HG03175 (cell line): ENCODE measurements at regions not wholly inside any gene's neighbourhood (a gene's known extent, or its start where the extent isn't known, plus 50 kb on each side); places are given as distances from the start of the nearest gene placed in this dataset.
"Not testable (repeated sequence)": the region's sequence is repeated elsewhere in the genome, so short reads cannot be mapped to it uniquely, and the experiment has no call there.

Experiments
- ATAC-seq: cut with Tn5 transposase; IDR thresholded peaks from one replicate; pipeline ENCODE4 v1.9.1; 2021; ENCODE audit warnings: mild to moderate bottlenecking, moderate library complexity; ENCODE audit not compliant: unreplicated experiment

DNA sequence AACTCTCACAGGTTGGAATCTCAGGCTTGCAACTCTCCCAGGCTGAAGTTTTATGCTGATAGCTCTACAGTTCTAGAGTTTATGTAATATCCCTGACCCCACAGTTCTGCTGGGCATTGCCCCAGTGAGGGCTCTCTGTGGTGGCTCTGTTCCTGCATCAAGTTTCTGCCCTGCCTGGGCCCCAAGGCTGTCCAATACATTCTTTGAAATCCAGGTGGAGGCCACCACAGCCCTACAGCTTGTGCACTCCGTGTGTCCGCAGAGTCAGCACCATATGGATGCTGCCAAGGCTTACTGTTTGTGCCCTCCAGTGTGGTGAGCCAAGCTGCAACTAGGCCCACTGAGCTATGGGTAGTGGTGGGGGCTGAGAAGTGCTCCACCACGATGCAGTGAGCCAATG, 1141.2 kb upstream of the EPHA6 start:
- no peak for ATAC-seq

DNA sequence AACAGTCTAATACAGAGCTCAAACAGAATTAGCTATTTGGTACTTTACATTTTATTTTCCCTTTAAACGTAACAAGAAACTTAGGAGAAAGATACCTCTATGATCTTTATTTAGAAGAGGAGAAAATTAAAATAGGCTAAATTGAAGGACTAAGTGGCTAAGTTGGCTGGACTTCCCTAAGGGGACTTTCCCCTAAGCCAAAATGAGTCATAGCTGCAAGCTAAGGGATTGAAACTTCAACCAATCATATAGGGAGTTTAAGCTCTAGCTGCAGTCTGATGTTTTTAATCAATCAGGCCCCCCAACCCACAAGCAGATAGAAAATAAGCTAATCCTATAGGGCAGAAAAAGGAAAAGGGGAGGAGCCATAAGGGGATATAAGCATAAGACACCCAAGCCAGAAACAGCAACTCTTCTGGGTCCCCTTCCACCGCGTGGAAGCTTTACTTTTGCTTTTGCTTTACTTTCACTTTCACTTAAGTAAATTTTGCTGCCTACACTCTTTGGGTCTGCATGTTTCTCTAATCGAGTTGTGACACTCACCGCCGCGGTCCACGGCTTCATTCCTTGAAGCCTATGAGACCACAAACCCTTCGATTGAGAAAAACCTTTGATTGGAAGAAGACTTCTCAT, 1108.5 kb upstream of the EPHA6 start:
- ATAC-seq: peak; percentile 57

DNA sequence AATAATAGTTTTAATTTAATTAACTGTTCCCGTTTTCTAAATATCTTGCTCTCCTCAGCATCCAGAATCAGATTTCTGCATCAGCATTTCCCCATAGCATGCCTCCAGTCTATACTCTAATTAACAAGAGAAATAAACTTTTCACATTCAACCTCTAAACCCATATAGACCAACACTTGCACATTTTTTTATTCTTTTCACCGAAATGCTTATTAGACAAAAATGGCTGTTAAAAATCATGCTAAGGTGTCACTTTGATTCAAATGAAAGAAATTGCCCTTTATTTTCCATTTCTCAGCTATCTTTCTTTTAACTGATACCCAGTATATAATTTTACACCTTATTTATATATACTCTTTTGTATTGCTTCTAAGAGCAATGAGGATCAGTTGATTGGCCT, 1107.1 kb upstream of the EPHA6 start:
- no peak for ATAC-seq

DNA sequence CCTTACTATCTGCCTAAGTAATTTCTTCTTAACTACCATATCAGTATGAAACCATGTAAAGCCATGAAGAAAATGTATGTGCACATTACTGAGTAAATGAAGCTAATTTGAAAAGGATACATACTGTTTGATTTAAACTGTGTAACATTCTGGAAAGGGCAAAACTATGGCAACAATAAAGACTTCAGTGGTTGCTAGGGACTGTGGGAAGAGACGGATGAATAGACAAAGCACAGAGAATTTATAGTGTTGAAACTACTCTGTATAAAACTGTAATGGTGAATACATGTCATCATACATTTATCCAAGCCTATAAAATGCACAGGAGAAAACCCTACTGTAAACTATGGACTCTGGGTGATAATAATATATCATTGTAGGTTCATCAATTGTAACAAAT, 1103.7 kb upstream of the EPHA6 start:
- ATAC-seq: no peak

DNA sequence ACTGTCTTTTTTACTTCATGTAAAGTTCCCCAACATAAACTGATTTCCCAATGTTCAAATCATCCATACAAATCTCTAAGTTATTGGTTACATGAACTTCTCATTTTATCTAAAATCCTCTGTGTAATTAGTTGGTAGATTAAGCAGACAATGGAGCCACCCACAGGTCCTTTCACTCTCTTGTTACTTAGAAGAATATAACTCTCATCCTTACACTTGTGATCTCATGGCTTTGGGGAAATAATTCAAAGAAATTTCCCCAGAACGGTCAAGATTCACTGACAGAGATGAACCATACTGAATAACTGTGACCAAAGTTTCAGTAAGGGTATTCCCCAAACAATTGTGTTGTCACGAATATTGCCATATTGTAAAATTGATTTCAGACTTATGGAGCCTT, 1102.6 kb upstream of the EPHA6 start:
- ATAC-seq: no peak

DNA sequence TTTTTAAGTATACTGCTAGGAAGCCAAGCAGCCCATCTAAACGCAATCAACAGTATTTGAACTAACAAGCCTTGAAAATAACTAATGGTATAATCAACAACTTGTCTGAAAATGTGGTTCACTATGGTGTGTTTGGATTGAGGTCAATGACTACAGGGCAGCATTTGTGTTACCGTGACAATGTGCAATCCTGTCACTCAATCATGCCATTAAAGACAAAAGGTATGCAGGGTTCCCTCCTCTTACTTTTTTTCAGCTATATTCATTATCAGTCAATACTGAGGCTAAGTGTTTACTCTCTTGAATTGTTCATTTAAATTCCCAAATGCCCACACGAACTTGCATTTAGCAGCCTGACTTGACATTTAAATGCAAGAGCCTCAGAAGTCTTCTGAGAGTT, 1099.3 kb upstream of the EPHA6 start:
- no peak for ATAC-seq

DNA sequence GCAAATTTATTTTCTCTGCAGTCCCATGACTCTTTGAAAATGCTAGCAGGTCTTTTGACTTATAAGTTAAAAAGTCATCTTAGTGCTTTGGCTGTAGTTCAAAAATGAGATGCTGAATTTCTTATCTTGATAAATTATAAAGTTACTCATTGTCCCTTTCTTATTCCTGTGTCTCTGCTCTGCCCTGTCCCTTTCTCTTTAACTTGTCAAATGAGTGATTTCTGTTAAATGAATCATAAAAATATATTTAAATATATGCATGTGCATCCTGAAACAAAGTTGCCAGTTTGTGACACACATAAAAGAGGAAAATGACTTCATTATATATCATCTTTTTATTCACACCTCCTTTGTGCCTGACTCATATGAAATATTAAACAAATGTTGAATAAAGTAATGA, 1097.3 kb upstream of the EPHA6 start:
- no peak for ATAC-seq

DNA sequence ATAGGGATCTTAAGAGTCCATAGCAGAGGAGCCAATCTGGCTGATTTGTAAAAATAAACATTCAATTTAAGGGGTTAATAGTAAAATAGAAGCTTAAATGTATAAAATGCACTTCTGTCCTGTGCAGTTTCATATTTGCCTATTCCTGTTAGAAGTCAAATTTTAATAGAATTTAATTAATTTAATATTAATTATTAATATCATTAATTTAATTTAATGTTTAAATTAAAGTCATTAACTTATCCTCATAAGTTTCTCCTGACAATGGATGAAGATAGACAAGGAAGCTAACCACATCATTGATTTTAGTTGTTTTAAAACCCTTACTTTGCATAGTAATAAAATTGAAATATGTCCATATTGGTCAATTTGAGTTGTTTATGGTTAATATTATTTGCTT, 1096.2 kb upstream of the EPHA6 start:
- no peak for ATAC-seq

DNA sequence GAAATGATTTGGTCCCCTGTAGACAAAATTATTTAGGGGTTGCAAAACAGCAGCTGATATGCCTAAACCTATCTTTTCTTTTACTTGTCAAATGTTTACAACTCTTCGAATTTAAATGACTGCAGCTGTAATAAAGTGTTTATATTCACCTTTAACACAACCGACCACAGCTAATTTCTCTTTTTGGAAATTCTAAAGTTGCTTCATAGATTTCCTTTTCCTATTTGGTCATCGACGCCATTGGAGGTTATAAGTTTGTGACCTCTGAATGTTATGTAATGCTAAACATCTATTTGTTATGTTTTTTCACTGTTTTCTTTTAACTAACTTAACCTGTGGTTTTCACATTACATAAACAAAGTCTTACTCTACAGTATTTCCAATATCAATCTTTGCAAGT, 1094.9 kb upstream of the EPHA6 start:
- no peak for ATAC-seq

DNA sequence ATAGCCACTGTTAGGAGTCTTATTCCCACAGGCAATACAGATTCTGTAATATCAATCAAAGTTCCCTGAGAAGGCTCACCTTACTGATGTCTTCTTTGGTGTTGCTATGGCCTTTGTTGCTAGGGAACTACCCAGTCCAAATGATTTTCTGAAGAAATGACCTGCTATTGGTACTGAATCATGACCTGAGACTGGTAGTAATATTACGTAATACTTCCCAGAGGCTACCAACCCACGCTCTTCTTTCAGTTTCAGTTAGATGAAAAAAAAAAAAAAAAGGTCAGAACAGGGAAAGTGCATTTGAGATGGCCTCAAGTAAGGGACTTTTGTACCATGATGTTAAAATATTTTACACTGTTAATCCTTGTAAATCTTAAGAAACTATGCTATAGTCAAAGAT, 1092.5 kb upstream of the EPHA6 start:
- ATAC-seq: peak; percentile 73

DNA sequence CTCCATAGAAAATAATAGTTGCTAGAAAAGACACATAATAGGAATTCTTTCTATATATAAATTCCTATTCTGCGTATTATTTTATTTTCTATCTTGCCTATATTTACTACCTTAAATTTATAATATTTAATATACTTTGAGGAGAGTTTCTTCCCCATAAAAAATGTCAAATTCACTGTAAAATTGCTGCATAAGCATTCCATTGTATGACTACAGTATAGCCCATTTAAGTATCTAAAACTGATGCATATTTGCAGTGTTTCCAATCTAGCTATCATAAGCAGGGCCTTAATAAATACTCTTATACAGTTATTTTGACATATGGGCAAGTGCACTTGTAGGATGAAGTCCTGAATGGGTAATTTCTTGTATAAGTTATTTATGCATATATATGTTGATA, 1088.6 kb upstream of the EPHA6 start:
- no peak for ATAC-seq

DNA sequence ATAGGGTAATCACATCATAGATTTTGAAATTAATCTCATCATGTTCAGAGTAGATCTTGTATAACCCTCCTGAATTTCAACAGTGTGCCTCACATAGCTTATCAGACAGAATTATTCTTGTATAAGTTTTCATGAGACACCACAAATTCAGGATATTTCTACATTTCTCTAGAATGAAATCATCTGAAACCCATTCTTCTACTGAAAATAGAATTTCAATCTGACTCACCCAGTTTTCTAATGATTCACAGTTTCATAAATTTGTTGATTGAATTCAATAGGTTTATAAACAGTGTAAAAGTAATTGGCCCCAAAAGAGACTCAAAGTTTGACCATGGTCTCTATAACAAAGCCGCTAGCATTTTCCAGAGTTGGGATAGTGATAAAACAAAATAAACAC, 1082.6 kb upstream of the EPHA6 start:
- ATAC-seq: no peak

DNA sequence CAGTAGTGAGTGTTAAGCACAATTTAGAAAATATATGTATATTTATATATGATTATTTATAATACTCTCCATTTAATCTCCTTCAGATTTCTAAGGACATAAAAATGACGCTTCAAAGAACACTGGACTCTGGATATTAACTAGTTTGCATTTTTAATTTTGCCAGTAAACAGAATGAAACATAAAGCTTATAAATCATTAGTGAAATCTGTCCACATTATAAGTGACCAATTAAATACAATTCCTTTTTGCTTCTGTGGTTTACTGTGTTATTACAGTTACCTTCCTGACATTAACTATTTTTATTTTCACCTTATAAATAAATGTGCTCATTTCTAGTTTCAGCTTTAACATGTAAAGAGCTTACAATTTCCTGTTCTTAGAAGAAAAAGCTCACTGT, 1081.1 kb upstream of the EPHA6 start:
- no peak for ATAC-seq

DNA sequence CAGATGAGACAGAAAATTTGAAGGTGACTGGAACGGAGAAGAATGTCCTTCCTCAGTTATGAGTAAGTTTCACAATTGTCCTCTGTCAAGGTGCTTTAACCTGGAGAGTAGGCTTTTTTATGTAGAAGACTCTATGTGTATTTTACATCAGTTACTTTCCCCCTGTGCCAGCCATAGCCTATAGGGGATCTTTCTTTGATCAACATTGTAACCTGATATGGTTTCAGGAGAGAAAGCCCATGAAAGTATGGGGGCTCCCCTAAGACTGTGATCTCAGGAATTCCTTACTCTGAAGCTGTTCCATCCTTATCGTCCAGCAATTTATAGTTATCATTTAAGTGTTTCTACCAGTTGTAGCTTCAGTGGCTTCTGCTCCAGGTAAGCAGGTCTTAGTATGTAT, 1076.3 kb upstream of the EPHA6 start:
- ATAC-seq: no peak

DNA sequence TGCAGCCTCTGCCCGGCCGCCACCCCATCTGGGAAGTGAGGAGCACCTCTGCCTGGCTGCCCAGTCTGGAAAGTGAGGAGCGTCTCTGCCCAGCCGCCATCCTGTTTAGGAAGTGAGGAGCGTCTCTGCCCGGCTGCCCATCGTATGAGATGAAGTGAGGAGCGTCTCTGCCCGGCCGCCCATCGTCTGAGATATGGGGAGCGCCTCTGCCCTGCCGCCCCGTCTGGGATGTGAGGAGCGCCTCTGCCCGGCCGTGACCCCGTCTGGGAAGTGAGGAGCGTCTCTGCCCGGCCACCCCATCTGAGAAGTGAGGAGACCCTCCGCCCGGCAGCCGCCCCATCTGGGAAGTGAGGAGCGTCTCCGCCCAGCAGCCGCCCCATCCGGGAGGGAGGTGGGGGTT, 1069.5 kb upstream of the EPHA6 start:
- ATAC-seq: not testable (repeated sequence)

DNA sequence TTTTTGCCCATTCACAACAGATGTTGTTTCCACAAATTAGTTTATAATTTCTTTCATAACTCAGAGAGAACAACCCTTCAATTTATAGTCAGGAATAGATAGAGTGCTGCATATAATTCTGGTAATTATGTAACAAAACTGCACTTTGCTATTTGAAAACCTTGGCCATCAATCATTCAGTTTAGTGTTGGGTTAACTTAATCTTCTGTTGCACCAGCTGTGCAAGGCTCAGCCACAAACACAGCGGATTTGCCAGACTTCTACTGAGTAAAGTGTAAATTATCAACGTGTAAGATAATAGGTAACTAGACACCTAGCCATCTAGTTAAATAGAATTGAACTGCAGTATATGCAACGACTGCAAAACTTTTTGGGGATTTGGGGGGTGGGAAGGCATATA, 1064.3 kb upstream of the EPHA6 start:
- ATAC-seq: no peak

DNA sequence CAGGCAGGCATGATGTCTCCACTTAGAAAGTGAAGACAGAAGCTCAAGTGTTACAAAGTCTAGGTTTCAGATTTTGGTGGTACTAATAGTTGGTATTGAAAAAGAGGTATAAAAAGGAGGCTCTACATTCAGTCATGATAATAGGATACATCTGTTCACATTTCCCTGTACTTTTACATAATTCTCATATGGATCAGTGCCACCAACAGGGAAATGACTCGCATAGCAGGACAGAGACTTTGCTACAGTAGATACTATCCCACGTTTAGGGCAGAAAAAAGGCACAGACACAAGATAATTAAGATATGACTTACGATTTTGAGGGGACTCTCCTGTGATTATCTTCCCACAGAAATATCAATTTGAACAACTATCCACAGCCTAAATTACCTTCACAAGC, 1062.9 kb upstream of the EPHA6 start:
- ATAC-seq: no peak

DNA sequence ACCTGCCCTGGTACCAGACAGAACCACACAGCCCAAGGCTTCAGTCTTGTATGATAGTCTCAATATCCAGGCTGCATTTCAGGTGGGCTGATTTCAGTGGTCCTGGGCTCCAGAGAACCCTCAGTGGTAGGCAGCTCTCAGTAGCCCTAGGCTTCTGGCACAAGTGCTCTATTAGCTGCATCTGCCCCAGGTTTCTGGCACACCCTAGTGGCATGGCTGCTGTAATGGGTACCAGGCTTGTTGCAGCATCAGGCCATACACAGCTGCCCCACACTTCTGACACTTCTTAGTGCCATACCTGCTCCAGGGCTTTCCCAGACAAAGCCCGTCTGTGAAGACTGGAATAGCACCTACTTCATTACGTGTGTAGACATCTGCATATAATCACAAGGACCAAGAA, 1062.2 kb upstream of the EPHA6 start:
- ATAC-seq: no peak

DNA sequence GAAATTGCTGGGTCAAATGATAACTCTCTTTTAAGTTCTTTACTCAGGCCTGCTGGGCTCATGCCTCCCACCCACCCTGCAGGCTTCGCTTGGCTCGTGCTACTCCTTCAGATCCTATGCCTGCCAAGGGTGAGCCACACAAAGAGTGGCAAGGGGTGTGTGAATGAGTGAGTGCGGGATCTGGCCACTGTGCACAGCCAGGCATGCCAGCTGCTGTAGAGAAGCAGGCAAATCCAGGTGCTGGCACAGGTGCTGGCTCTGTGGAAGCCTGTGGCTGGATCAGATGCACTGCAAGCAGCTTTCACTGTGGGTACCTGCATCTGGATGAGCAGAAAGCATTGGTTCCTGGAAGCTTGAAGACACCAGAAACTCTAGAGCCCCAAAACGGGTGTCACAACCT, 1055.7 kb upstream of the EPHA6 start:
- no peak for ATAC-seq

DNA sequence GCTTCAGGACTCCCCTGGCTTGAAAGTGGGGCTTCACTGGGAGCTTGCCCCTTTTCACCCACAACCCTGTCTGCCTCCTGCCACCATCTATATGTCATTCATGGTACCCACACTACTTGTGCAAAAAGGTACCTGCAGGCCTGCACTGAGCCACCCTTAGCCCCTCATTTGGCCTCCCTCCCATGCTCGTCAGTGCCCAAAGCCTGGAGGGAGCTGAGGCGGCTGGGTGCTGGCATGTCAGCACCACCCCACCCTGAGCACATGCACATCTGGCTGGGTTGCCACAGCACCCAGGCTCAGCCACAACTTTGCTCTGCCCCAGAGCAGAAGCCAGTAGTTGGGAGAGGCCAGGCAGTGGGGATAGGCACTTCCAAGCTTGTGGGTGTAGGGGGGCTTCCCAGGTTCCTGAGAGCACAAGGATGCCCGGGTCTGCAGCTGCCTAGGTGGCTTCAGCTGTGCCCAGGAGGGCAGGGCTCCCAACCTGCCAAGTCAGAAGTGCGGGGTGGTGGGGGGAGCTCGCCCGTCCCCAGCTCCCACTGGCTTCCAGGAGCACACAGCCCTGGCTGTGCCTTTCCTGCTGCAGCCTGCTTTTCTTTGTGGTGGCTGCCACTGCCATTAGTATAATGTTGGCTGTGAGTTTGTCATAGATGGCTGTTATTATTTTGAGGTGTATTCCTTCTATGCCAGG, 1054.6 kb upstream of the EPHA6 start:
- ATAC-seq: no peak

DNA sequence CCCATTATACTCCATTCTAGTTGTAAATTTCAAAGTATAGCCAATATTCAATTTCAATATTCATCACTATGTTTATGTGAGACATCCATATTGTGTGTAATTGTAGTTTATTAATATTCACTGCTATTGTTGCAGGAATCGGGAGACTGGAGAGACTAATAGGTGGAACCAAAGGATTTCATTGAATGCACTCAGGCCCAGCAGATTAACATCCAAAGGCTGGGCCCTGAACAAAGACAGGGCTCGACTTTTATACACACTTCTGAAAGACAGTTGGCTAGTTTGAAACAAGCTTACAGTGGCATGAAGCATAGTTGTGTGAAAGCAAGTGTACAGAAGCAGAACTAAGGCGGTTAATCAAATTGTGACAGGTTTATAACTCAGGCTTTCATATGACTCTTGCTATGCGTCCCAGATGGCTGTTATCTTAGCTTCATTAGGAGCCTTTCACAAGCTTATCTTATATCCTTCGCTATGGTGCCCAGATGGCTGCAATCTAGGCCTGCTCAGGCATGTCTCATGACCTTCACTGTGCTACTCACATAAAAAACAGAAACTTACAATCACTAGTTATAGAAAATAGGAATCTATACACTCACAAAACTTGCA, 1038.8 kb upstream of the EPHA6 start:
- ATAC-seq: no peak

DNA sequence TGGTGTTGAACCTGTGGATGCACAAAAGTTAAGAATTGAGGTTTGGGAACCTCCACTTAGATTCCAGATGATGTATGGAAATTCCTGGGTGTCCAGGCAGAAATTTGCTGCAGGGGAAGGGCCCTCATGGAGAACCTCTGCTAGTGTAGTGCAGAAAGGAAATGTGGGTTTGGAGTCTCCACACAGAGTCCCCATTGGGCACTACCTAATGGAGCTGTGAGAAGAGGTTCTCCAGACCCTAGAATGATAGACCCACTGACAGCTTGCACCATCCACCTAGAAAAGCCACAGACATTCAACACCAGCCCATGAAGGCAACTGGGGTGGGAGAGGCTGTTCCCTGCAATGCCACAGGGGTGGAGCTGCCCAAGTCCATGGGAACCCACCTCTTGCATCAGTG, 1032.8 kb upstream of the EPHA6 start:
- no peak for ATAC-seq

DNA sequence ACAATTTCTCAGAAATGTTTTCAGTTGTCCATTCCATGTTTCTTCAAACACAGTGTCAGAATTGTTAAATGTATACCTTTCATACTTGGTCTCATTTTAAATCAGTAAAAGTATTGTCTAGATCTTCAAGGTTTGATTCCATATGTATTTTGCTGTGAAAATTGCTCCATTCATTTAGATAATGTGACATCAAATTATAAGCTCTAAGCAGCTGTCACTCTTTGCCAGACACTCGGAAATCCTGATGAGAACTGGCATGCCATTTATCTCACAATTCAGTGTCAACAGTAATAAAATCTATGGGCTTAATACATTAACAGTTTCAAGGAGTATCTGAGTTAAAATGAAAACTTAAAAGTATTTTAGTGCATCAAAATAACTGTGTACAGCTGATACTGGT, 1025.3 kb upstream of the EPHA6 start:
- no peak for ATAC-seq
